Activated CD8-positive, alpha-beta T cell treated with anti-CD3 and anti-CD28 coated beads for 36 hours (primary cell): ENCODE measurements at regions not wholly inside any gene's neighbourhood (a gene's known extent, or its start where the extent isn't known, plus 50 kb on each side); places are given as distances from the start of the nearest gene placed in this dataset.

Experiments used
- ATAC-seq: fragments of 200-7000 bp; cut with Tn5 transposase; one replicate; pipeline ENCODE4 v1.10.0; 2021; ENCODE audit warnings: mild to moderate bottlenecking, moderate library complexity
- CTCF ChIA-PET: fragments of 350-600 bp; sonication (Branson Sonifier 250); formaldehyde crosslinking; loops from one replicate; lab custom pipeline; 2021; ENCODE audit warnings: antibody characterized with exemption; lab: Charles Lee
- POLR2A ChIA-PET: fragments of 350-600 bp; sonication (Branson Sonifier 250); formaldehyde crosslinking; loops from one replicate; lab custom pipeline; 2021; ENCODE audit warnings: antibody characterized with exemption; lab: Charles Lee
- DNase-seq: peaks from one replicate; pipeline ENCODE4 v3.0.0-alpha.2; 2020
- H3K27ac Mint-ChIP-seq: one replicate; pipeline ENCODE4 v1.8.0; 2021; ENCODE audit warnings: mild to moderate bottlenecking, mixed read lengths
- H3K27me3 Mint-ChIP-seq: one replicate; pipeline ENCODE4 v1.8.0; 2021; ENCODE audit warnings: mixed read lengths
- H3K36me3 Mint-ChIP-seq: one replicate; pipeline ENCODE4 v1.8.0; 2021; ENCODE audit warnings: low read depth, mixed read lengths
- H3K4me1 Mint-ChIP-seq: one replicate; pipeline ENCODE4 v1.8.0; 2021; ENCODE audit warnings: low read depth, mixed read lengths
- H3K4me3 Mint-ChIP-seq: one replicate; pipeline ENCODE4 v1.8.0; 2021; ENCODE audit warnings: mild to moderate bottlenecking, moderate library complexity, mixed read lengths
- H3K9me3 Mint-ChIP-seq: one replicate; pipeline ENCODE4 v1.8.0; 2021; ENCODE audit warnings: mixed read lengths
- CTCF ChIP-seq: fragments of 200-600 bp; IDR thresholded peaks from one replicate; pipeline ENCODE4 v1.8.0; 2022; ENCODE audit warnings: antibody characterized with exemption, mild to moderate bottlenecking
- intact Hi-C: fragments of 100-400 bp; cut with micrococcal nuclease; formaldehyde crosslinking; loops from one replicate; pipeline ENCODE4 v1.10.0; 2022

GRCh38 chr5:3305432-3305831 lies 290.2 kb upstream of the IRX1 start:
- Mint-ChIP-seq H3K4me3 (no peak overlapping the region), H3K36me3 (no peaks in the 10 kb centered on the region), H3K4me1 (no peaks in the 10 kb centered on the region), H3K27me3 (no peaks in the 10 kb centered on the region), H3K9me3 (peaks cover 2% of the 10 kb centered on the region), H3K27ac (no peak overlapping the region)
- POLR2A ChIA-PET, result no interaction called here
- no peak for TF ChIP-seq CTCF
- ATAC-seq (no peak), DNase-seq (no peak)
- CTCF ChIA-PET, result no interaction called here
- intact Hi-C loops, result no loop called here

DNA sequence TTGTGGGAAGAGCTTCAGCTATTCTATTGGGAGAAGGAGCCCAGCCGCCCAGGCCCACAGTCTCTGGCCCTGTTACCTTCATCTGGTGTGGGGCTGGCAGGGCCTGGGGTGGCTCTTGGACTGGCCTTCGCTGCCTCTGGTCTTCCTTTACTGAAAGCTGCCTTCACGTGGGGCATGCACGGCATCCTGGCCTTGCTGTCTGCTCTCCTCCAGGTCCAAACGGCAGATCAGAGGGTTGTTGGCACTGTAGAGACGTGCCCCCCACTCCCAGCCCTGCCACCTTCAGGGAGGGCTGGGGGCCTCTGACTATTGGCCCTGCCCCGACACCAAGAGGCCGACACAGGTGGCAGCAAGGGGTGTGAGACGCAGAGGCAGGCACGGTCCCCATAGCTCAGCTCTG lies 291.3 kb upstream of the IRX1 start:
- Mint-ChIP-seq H3K27ac (no peak overlapping the region), H3K27me3 (no peaks in the 10 kb centered on the region), H3K4me3 (no peak overlapping the region), H3K9me3 (peaks cover 2% of the 10 kb centered on the region), H3K36me3 (no peaks in the 10 kb centered on the region), H3K4me1 (no peaks in the 10 kb centered on the region)
- ChIA-PET POLR2A (no interaction called here), CTCF (no interaction called here)
- DNase-seq, result no peak
- no peak for TF ChIP-seq CTCF
- intact Hi-C loops, result no loop called here
- no peak for ATAC-seq

DNA sequence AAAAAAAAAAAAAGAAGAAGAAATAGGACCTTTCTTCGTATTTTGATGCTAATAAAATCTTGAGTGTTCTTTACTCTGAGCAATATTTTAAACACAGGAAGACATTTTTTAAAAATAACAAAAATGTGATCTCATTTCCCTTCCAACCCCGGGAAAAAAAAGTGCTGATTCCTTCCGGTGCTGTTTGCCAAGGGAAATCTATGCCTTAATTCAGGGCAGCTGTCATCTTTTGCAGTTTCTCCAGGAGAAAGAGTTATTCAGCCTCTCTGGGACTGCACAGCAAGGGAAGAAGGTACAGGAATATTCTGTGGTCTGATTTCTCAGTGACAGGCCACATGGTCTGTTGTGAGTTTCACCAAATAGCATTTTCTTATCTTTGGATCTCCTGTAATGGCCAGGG lies 291.9 kb upstream of the IRX1 start:
- H3K27me3 Mint-ChIP-seq, result no peaks in the 10 kb centered on the region

DNA sequence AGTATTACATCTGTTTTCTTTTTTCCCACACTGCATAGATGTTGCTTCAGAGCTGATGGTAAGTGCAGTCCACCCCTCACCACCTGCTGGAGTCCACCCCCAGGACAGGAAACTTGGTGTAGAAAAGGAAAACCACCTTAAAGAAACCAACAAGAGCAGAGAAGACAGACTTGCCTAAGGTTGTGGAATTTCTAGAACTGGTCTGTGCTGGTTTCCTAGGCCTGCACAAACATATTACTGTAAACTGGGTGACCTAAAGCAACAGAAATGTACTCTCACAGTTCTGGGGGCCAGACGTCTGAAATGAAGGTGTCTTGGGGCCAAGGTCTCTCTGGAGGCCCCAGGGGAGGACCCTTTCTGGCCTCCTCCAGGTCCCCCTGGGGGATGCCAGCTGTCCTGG lies 293.4 kb upstream of the IRX1 start:
- TF ChIP-seq CTCF, result no peak
- H3K4me1 Mint-ChIP-seq, result no peaks in the 10 kb centered on the region
- POLR2A ChIA-PET, result interaction anchor here (0.6 kb wide), 1 partner anchor 11 kb away, joined by 3 read pairs; no protein-coding TSS in a partner anchor
- intact Hi-C loops, result no loop called here
- CTCF ChIA-PET, result no interaction called here
- no peaks in the 10 kb centered on the region for H3K27me3 Mint-ChIP-seq
- DNase-seq (no peak), ATAC-seq (no peak)
- no peak overlapping the region for H3K27ac Mint-ChIP-seq
- peaks cover 2% of the 10 kb centered on the region for H3K9me3 Mint-ChIP-seq
- H3K4me3 Mint-ChIP-seq, result no peak overlapping the region
- no peaks in the 10 kb centered on the region for H3K36me3 Mint-ChIP-seq

More for the DNA sequence above, 291.9 kb upstream of the IRX1 start:
- no peak for TF ChIP-seq CTCF
- ATAC-seq (no peak), DNase-seq (no peak)
- H3K36me3 Mint-ChIP-seq, result no peaks in the 10 kb centered on the region
- no peak overlapping the region for H3K27ac Mint-ChIP-seq
- no peaks in the 10 kb centered on the region for H3K4me1 Mint-ChIP-seq
- POLR2A ChIA-PET, result no interaction called here
- H3K9me3 Mint-ChIP-seq, result peaks cover 2% of the 10 kb centered on the region
- CTCF ChIA-PET, result no interaction called here
- intact Hi-C loops, result no loop called here
- no peak overlapping the region for H3K4me3 Mint-ChIP-seq

DNA sequence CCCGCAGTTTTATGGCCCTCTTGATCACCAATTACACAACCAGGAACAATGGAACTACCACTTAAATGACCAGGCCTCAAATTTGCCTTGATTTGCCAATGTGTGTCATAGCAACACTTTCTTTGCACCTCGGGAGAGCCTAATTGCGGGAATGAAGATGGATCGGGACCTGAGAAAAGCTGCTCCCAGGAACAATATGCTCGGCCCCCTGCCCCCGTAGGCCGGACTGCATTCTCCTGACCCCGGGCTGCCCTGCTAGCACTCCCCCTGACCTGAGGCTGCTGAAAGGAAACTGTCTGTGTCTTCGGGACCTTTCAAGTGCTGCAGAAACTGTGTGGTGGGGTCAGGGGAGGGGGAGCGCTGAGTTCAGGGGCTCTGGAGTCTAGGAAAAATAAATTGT lies 294.3 kb upstream of the IRX1 start:
- DNase-seq, result no peak
- H3K36me3 Mint-ChIP-seq, result no peaks in the 10 kb centered on the region
- CTCF ChIA-PET, result no interaction called here

More for the DNA sequence above, 294.3 kb upstream of the IRX1 start:
- no peak overlapping the region for H3K4me3 Mint-ChIP-seq
- no peak for ATAC-seq
- H3K27ac Mint-ChIP-seq, result no peak overlapping the region
- H3K9me3 Mint-ChIP-seq, result peaks cover 2% of the 10 kb centered on the region
- POLR2A ChIA-PET, result no interaction called here
- no peaks in the 10 kb centered on the region for H3K27me3 Mint-ChIP-seq
- TF ChIP-seq CTCF, result no peak
- no peaks in the 10 kb centered on the region for H3K4me1 Mint-ChIP-seq
- intact Hi-C loops, result no loop called here
